GM23338 (cell line): ENCODE measurements at regions not wholly inside any gene's neighbourhood (a gene's known extent, or its start where the extent isn't known, plus 50 kb on each side); places are given as distances from the start of the nearest gene placed in this dataset.

ENCODE experiments used
- ATAC-seq: fragments of 200-7000 bp; cut with Tn5 transposase; 3 replicates; pipeline ENCODE4 v1.9.1; 2020
- DNase-seq: peaks from one replicate; pipeline ENCODE4 v3.0.0-alpha.2; 2015; ENCODE audit warnings: low spot score
- H2AFZ ChIP-seq: fragments of 200-600 bp; sonication (generic); 2 replicates; pipeline ENCODE4 v1.8.0; 2016; ENCODE audit warnings: antibody characterized with exemption, mild to moderate bottlenecking, moderate library complexity
- H3F3A ChIP-seq: fragments of 200-600 bp; sonication (generic); replicated peaks from 2 replicates; pipeline ENCODE4 v1.8.0; 2017; ENCODE audit warnings: antibody characterized with exemption, mixed run types, low read depth
- H3K27ac ChIP-seq: fragments of 200-600 bp; sonication (generic); 2 replicates; pipeline ENCODE4 v1.6.1; 2016; ENCODE audit warnings: low read depth
- H3K27me3 ChIP-seq: fragments of 200-600 bp; sonication (generic); 2 replicates; pipeline ENCODE4 v1.8.0; 2016; ENCODE audit warnings: mild to moderate bottlenecking, mixed run types, moderate library complexity; ENCODE audit not compliant: insufficient read depth
- H3K36me3 ChIP-seq: fragments of 200-600 bp; sonication (generic); 2 replicates; pipeline ENCODE4 v1.8.0; 2016; ENCODE audit warnings: mild to moderate bottlenecking; ENCODE audit not compliant: insufficient read depth
- H3K4me1 ChIP-seq: fragments of 200-600 bp; sonication (generic); 2 replicates; pipeline ENCODE4 v1.8.0; 2016; ENCODE audit warnings: mild to moderate bottlenecking, moderate library complexity; ENCODE audit not compliant: insufficient read depth
- H3K4me2 ChIP-seq: fragments of 200-600 bp; sonication (generic); 2 replicates; pipeline ENCODE4 v1.7.1; 2017; ENCODE audit warnings: mixed run types
- H3K4me3 ChIP-seq: fragments of 200-600 bp; sonication (generic); 2 replicates; pipeline ENCODE4 v1.6.1; 2016; ENCODE audit warnings: mixed run types
- H3K79me2 ChIP-seq: fragments of 200-600 bp; sonication (generic); replicated peaks from 2 replicates; pipeline ENCODE4 v1.8.0; 2017; ENCODE audit warnings: mild to moderate bottlenecking; ENCODE audit not compliant: insufficient read depth
- H3K9me2 ChIP-seq: fragments of 200-600 bp; sonication (generic); 2 replicates; pipeline ENCODE4 v1.8.0; 2017; ENCODE audit not compliant: insufficient read depth
- H4K20me1 ChIP-seq: fragments of 200-600 bp; sonication (generic); replicated peaks from 2 replicates; pipeline ENCODE4 v1.8.0; 2017; ENCODE audit warnings: mild to moderate bottlenecking; ENCODE audit not compliant: insufficient read depth
- H3K27ac Mint-ChIP-seq: 2 replicates; pipeline ENCODE4 v1.8.0; 2020; ENCODE audit warnings: inconsistent platforms, mild to moderate bottlenecking, moderate library complexity, mixed read lengths
- H3K27me3 Mint-ChIP-seq: 3 replicates; pipeline ENCODE4 v1.8.0; 2022; ENCODE audit warnings: low read depth, mild to moderate bottlenecking, moderate library complexity, mixed read lengths, inconsistent platforms; ENCODE audit not compliant: insufficient read depth, poor library complexity
- H3K36me3 Mint-ChIP-seq: 3 replicates; pipeline ENCODE4 v1.8.0; 2021; ENCODE audit warnings: low read depth, mild to moderate bottlenecking, inconsistent platforms, moderate library complexity, mixed read lengths
- H3K4me1 Mint-ChIP-seq: 3 replicates; pipeline ENCODE4 v1.8.0; 2020; ENCODE audit warnings: mild to moderate bottlenecking, inconsistent platforms, mixed read lengths
- H3K4me3 Mint-ChIP-seq: 3 replicates; pipeline ENCODE4 v1.8.0; 2021; ENCODE audit warnings: moderate library complexity, mild to moderate bottlenecking, inconsistent platforms, mixed read lengths
- H3K9me3 Mint-ChIP-seq: 3 replicates; pipeline ENCODE4 v1.8.0; 2020; ENCODE audit warnings: moderate library complexity, mild to moderate bottlenecking, inconsistent platforms, mixed read lengths
- CREB1 ChIP-seq: fragments of 250-450 bp; sonication (Bioruptor Pico); IDR thresholded peaks from 2 replicates; pipeline ENCODE4 v1.5.0; 2020; ENCODE audit warnings: low read depth, mild to moderate bottlenecking, moderate library complexity
- EZH2 ChIP-seq: fragments of 200-600 bp; sonication (generic); IDR thresholded peaks from one replicate; pipeline ENCODE4 v1.8.0; 2017; ENCODE audit warnings: antibody characterized with exemption, mild to moderate bottlenecking, low read depth; ENCODE audit not compliant: unreplicated experiment
- EZH2phosphoT487 ChIP-seq: fragments of 200-600 bp; sonication (generic); IDR thresholded peaks from one replicate; pipeline ENCODE4 v1.8.1; 2018; ENCODE audit warnings: antibody characterized with exemption; ENCODE audit not compliant: unreplicated experiment
- JUNB ChIP-seq: IDR thresholded peaks from one replicate; pipeline ENCODE4 v1.6.1; 2016; ENCODE audit warnings: antibody characterized with exemption; ENCODE audit not compliant: unreplicated experiment
- NANOG ChIP-seq: IDR thresholded peaks from 2 replicates; pipeline ENCODE4 v1.6.1; 2016; ENCODE audit warnings: antibody characterized with exemption, borderline replicate concordance
- POLR2AphosphoS5 ChIP-seq: IDR thresholded peaks from 2 replicates; pipeline ENCODE4 v1.6.1; 2016; ENCODE audit warnings: antibody characterized with exemption, low read depth
- STAT1 ChIP-seq: IDR thresholded peaks from one replicate; pipeline ENCODE4 v1.6.1; 2016; ENCODE audit warnings: antibody characterized with exemption; ENCODE audit not compliant: unreplicated experiment
- ZNF114 ChIP-seq: fragments of 250-450 bp; sonication (Bioruptor Pico); IDR thresholded peaks from 2 replicates; pipeline ENCODE4 v1.5.0; 2020; ENCODE audit warnings: mild to moderate bottlenecking, moderate library complexity
- ZNF331 ChIP-seq: fragments of 250-450 bp; sonication (Bioruptor Pico); IDR thresholded peaks from 2 replicates; pipeline ENCODE4 v1.5.0; 2020; ENCODE audit warnings: low read depth, mild to moderate bottlenecking, moderate library complexity
- TF ChIP-seq, protein P1 (sequence below): IDR thresholded peaks from 2 replicates; pipeline ENCODE4 v1.6.1; 2016; ENCODE audit warnings: antibody characterized with exemption
- TF ChIP-seq, protein P2 (sequence below): IDR thresholded peaks from one replicate; pipeline ENCODE4 v1.6.1; 2018; ENCODE audit warnings: antibody characterized with exemption; ENCODE audit not compliant: unreplicated experiment
- TF ChIP-seq, protein P3 (sequence below), 2 experiments: fragments of 200-600 bp in 1 of 2; sonication (generic) in 1 of 2; conservative IDR thresholded peaks; 2 replicates each; pipeline versions ENCODE4 v1.5.1 to v1.6.1; 2016 to 2017; ENCODE audit warnings: antibody characterized with exemption in 2 of 2, low read depth in 2 of 2, mild to moderate bottlenecking in 2 of 2, moderate library complexity in 1 of 2
- TF ChIP-seq, protein P4 (sequence below): fragments of 250-450 bp; sonication (Bioruptor Pico); IDR thresholded peaks from 2 replicates; pipeline ENCODE4 v1.5.0; 2020; ENCODE audit warnings: mild to moderate bottlenecking, moderate library complexity

DNA sequence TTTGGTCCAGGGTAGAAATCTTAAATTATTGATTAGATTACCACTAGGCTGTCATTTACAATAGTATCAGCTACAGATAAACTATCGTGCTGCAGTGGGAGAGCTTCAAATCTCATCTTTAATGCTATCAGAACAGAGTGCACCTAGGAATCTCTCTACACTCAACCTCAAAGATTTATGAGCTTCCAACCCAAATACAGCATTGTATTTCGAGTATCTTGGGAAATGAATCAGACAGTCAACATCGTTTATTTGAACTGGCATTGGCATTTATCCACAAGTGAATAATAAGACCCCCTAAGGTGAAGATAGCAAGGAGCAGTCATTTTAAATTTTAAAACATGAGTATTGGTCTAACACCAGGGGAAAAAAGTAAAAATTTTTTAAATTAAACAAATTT is 1203.2 kb downstream of the CDH12 start:
- ATAC-seq, result no peak
- Mint-ChIP-seq H3K36me3 (no peaks in the 10 kb centered on the region), H3K27ac (no peak overlapping the region), H3K4me1 (no peaks in the 10 kb centered on the region), H3K27me3 (peaks cover 2% of the 10 kb centered on the region), H3K9me3 (no peaks in the 10 kb centered on the region), H3K4me3 (no peak overlapping the region)
- TF ChIP-seq EZH2phosphoT487 (no peak), EZH2 (no peak), NANOG (no peak), JUNB (no peak), ZNF331 (CRISPR knock-in tag) (no peak), ZNF114 (CRISPR knock-in tag) (no peak), STAT1 (no peak), CREB1 (CRISPR knock-in tag) (no peak), POLR2AphosphoS5 (no peak)
- TF ChIP-seq, protein P1, sequence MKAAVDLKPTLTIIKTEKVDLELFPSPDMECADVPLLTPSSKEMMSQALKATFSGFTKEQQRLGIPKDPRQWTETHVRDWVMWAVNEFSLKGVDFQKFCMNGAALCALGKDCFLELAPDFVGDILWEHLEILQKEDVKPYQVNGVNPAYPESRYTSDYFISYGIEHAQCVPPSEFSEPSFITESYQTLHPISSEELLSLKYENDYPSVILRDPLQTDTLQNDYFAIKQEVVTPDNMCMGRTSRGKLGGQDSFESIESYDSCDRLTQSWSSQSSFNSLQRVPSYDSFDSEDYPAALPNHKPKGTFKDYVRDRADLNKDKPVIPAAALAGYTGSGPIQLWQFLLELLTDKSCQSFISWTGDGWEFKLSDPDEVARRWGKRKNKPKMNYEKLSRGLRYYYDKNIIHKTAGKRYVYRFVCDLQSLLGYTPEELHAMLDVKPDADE, result no peak
- TF ChIP-seq, protein P2, sequence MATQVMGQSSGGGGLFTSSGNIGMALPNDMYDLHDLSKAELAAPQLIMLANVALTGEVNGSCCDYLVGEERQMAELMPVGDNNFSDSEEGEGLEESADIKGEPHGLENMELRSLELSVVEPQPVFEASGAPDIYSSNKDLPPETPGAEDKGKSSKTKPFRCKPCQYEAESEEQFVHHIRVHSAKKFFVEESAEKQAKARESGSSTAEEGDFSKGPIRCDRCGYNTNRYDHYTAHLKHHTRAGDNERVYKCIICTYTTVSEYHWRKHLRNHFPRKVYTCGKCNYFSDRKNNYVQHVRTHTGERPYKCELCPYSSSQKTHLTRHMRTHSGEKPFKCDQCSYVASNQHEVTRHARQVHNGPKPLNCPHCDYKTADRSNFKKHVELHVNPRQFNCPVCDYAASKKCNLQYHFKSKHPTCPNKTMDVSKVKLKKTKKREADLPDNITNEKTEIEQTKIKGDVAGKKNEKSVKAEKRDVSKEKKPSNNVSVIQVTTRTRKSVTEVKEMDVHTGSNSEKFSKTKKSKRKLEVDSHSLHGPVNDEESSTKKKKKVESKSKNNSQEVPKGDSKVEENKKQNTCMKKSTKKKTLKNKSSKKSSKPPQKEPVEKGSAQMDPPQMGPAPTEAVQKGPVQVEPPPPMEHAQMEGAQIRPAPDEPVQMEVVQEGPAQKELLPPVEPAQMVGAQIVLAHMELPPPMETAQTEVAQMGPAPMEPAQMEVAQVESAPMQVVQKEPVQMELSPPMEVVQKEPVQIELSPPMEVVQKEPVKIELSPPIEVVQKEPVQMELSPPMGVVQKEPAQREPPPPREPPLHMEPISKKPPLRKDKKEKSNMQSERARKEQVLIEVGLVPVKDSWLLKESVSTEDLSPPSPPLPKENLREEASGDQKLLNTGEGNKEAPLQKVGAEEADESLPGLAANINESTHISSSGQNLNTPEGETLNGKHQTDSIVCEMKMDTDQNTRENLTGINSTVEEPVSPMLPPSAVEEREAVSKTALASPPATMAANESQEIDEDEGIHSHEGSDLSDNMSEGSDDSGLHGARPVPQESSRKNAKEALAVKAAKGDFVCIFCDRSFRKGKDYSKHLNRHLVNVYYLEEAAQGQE, result no peak
- TF ChIP-seq, protein P3, sequence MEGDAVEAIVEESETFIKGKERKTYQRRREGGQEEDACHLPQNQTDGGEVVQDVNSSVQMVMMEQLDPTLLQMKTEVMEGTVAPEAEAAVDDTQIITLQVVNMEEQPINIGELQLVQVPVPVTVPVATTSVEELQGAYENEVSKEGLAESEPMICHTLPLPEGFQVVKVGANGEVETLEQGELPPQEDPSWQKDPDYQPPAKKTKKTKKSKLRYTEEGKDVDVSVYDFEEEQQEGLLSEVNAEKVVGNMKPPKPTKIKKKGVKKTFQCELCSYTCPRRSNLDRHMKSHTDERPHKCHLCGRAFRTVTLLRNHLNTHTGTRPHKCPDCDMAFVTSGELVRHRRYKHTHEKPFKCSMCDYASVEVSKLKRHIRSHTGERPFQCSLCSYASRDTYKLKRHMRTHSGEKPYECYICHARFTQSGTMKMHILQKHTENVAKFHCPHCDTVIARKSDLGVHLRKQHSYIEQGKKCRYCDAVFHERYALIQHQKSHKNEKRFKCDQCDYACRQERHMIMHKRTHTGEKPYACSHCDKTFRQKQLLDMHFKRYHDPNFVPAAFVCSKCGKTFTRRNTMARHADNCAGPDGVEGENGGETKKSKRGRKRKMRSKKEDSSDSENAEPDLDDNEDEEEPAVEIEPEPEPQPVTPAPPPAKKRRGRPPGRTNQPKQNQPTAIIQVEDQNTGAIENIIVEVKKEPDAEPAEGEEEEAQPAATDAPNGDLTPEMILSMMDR (conservative IDR thresholded peaks at IDR 0.05; ENCODE audit: low read depth in 2 of 2), result no peak
- TF ChIP-seq, protein P4, sequence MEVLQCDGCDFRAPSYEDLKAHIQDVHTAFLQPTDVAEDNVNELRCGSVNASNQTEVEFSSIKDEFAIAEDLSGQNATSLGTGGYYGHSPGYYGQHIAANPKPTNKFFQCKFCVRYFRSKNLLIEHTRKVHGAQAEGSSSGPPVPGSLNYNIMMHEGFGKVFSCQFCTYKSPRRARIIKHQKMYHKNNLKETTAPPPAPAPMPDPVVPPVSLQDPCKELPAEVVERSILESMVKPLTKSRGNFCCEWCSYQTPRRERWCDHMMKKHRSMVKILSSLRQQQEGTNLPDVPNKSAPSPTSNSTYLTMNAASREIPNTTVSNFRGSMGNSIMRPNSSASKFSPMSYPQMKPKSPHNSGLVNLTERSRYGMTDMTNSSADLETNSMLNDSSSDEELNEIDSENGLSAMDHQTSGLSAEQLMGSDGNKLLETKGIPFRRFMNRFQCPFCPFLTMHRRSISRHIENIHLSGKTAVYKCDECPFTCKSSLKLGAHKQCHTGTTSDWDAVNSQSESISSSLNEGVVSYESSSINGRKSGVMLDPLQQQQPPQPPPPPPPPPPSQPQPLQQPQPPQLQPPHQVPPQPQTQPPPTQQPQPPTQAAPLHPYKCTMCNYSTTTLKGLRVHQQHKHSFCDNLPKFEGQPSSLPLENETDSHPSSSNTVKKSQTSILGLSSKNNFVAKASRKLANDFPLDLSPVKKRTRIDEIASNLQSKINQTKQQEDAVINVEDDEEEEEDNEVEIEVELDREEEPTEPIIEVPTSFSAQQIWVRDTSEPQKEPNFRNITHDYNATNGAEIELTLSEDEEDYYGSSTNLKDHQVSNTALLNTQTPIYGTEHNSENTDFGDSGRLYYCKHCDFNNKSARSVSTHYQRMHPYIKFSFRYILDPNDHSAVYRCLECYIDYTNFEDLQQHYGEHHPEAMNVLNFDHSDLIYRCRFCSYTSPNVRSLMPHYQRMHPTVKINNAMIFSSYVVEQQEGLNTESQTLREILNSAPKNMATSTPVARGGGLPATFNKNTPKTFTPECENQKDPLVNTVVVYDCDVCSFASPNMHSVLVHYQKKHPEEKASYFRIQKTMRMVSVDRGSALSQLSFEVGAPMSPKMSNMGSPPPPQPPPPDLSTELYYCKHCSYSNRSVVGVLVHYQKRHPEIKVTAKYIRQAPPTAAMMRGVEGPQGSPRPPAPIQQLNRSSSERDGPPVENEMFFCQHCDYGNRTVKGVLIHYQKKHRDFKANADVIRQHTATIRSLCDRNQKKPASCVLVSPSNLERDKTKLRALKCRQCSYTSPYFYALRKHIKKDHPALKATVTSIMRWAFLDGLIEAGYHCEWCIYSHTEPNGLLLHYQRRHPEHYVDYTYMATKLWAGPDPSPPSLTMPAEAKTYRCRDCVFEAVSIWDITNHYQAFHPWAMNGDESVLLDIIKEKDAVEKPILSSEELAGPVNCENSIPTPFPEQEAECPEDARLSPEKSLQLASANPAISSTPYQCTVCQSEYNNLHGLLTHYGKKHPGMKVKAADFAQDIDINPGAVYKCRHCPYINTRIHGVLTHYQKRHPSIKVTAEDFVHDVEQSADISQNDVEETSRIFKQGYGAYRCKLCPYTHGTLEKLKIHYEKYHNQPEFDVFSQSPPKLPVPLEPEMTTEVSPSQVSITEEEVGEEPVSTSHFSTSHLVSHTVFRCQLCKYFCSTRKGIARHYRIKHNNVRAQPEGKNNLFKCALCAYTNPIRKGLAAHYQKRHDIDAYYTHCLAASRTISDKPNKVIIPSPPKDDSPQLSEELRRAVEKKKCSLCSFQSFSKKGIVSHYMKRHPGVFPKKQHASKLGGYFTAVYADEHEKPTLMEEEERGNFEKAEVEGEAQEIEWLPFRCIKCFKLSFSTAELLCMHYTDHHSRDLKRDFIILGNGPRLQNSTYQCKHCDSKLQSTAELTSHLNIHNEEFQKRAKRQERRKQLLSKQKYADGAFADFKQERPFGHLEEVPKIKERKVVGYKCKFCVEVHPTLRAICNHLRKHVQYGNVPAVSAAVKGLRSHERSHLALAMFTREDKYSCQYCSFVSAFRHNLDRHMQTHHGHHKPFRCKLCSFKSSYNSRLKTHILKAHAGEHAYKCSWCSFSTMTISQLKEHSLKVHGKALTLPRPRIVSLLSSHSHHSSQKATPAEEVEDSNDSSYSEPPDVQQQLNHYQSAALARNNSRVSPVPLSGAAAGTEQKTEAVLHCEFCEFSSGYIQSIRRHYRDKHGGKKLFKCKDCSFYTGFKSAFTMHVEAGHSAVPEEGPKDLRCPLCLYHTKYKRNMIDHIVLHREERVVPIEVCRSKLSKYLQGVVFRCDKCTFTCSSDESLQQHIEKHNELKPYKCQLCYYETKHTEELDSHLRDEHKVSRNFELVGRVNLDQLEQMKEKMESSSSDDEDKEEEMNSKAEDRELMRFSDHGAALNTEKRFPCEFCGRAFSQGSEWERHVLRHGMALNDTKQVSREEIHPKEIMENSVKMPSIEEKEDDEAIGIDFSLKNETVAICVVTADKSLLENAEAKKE (CRISPR knock-in tag), result no peak
- Histone ChIP-seq H3K27me3 (no peaks in the 10 kb centered on the region), H3K27ac (no peak overlapping the region), H3K4me3 (no peak overlapping the region), H3F3A (no peaks in the 10 kb centered on the region), H4K20me1 (no peaks in the 10 kb centered on the region), H3K9me2 (no peaks in the 10 kb centered on the region), H3K79me2 (no peaks in the 10 kb centered on the region), H3K4me1 (no peaks in the 10 kb centered on the region), H3K4me2 (no peak overlapping the region), H3K36me3 (no peaks in the 10 kb centered on the region), H2AFZ (no peak overlapping the region)
- no peak for DNase-seq
